H7 (cell line): ENCODE measurements at regions not wholly inside any gene's neighbourhood (a gene's known extent, or its start where the extent isn't known, plus 50 kb on each side); places are given as distances from the start of the nearest gene placed in this dataset.

ENCODE experiments used
- DNase-seq: peaks from one replicate; pipeline ENCODE4 v3.0.0; 2012
- H3K27me3 ChIP-seq: 2 replicates; pipeline ENCODE4 v1.6.0; 2011; ENCODE audit warnings: mild to moderate bottlenecking, low read length; ENCODE audit not compliant: control insufficient read depth, insufficient read depth
- H3K36me3 ChIP-seq: replicated peaks from 2 replicates; pipeline ENCODE4 v1.5.1; 2011; ENCODE audit warnings: low read length; ENCODE audit not compliant: control insufficient read depth, insufficient read depth
- H3K4me3 ChIP-seq: 2 replicates; pipeline ENCODE4 v1.5.1; 2011; ENCODE audit warnings: low read depth, mild to moderate bottlenecking, control low read depth, low read length, moderate library complexity; ENCODE audit not compliant: insufficient read depth

DNA sequence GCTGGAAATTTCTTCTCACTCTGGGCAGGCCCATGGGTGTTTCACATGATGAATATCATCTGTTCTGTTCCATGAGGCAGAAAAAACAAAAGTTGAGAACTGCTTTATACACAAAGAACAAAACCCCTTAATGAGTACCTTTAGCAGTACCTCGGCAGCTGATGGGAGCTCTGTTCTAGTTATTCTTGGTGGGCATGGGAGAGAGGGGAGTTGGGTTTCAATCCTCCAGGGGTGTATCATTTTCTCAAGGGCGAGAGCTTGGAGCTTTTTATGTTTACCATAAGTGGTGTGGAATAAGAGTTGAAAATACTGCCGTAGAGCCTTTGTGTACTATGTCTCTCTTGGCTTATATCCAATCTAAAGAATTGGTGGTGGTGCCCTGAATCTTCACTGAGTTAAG, 103.3 kb upstream of the ZNF608 start:
- no peaks in the 10 kb centered on the region for H3K36me3 ChIP-seq
- H3K27me3 ChIP-seq = no peaks in the 10 kb centered on the region
- no peak for DNase-seq
- no peak overlapping the region for H3K4me3 ChIP-seq

DNA sequence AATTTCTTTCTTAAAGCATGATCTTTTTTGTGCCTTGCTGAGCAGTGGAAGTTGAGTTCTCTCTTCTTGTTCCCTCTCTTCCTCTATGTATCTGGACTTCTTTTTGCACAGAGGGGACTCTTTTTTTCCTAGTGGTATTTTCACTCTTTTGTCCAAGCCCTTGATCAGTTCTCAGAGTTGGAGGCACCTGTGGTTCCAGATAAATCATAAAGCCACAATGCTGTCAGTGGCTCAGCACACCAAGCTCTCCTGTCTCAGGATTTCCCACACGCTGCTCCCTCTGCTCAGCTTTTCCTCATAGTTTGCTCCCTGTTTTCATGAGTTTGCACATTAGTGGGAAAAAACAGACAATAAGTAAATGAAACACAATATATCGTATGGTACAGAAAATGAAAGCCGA, 110.3 kb upstream of the ZNF608 start:
- no peak for DNase-seq
- Histone ChIP-seq H3K4me3 (no peak overlapping the region), H3K27me3 (no peaks in the 10 kb centered on the region), H3K36me3 (no peaks in the 10 kb centered on the region)

DNA sequence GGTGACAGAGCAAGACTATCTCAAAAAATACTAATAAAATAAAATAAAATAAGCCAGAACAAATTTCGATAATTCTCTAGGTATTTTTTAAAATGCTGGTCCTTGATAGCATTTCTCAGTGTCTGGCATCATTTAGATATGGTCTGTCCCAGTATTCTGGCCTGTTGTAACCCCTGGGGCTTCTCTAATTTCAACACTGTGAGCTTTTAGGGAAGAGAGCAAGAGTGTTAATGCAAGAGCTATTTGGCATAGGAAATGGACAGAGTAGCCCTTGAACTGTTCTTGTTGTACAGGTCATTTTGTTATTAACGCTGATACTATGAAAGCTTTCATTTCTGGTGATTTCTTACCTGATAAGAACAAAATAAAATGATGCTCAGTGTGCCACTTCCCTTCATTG, 112.2 kb upstream of the ZNF608 start:
- Histone ChIP-seq H3K27me3 (no peaks in the 10 kb centered on the region), H3K36me3 (no peaks in the 10 kb centered on the region), H3K4me3 (no peak overlapping the region)
- no peak for DNase-seq

DNA sequence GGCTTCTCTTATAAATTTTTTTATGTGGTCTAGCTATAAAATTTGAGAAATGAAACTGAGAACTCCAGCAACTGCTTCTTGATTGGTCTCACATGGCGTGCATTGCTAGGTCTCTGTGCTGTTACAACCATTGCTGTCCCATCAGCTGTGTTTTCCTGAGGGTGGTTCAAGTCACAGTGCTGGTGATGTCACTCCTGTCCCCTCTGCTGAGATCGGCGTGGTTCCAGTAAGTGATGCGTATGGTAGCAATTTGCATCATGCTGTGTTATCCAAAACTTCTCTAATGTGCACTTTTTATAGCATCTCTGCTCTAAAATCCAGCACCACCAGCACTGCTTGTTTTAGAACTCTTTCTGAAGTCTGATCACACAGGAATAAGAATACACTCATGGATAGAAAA, 112.6 kb upstream of the ZNF608 start:
- DNase-seq = no peak
- Histone ChIP-seq H3K36me3 (no peaks in the 10 kb centered on the region), H3K4me3 (no peak overlapping the region), H3K27me3 (no peaks in the 10 kb centered on the region)

DNA sequence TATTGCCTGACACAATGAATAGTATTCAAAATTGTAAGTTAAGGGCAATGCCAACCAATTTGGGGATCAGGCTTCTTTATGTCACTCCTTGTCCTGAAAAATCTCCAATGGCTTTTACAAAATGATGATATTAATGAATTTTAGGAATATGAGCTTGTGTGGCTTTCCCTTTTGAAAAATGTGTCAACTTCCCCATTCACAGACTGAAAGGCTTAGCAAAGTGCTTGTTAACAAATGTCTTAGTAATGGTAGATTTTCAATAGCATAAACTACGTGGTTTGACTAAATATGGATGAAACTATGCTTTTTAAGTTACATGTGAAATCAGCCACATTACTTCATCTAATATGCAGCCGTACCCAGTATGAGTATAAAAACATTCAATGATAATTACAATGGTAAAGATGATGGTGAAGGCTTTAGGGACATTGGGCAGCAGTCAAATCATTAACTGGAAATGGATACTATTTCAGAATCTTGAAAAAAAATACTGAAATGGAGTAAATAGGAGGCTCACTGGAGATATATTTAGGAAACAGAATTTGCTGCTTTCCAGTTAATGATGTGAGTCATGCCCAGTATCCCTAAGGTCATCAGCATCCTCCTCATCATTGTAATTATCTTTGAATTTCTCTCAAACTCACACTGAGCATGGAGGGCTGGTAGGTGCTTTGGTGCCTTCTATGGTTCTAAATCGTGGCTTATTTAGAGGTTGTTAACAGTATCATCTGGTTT, 113.3 kb upstream of the ZNF608 start:
- no peak for DNase-seq
- H3K27me3 ChIP-seq = no peaks in the 10 kb centered on the region
- no peaks in the 10 kb centered on the region for H3K36me3 ChIP-seq
- H3K4me3 ChIP-seq = no peak overlapping the region

DNA sequence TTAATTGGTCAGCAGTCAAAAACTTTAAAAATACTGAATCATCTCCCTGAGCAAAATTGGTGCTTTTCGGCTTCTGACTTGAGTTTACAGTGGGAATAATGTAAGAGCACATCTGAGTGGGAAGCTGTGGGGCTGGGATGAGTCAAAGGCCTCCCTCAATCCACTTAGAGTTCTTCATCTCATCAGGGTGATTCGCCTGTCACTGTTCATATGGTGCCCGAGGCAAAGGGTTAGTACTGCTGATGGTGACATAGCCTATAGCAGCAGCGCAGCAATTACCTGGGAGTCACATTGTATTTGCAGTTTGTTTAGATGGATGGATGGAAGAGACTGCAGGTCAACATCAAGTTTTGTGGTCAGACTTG, 113.8 kb upstream of the ZNF608 start:
- DNase-seq = no peak
- H3K36me3 ChIP-seq = no peaks in the 10 kb centered on the region
- H3K27me3 ChIP-seq = no peaks in the 10 kb centered on the region
- H3K4me3 ChIP-seq = no peak overlapping the region

DNA sequence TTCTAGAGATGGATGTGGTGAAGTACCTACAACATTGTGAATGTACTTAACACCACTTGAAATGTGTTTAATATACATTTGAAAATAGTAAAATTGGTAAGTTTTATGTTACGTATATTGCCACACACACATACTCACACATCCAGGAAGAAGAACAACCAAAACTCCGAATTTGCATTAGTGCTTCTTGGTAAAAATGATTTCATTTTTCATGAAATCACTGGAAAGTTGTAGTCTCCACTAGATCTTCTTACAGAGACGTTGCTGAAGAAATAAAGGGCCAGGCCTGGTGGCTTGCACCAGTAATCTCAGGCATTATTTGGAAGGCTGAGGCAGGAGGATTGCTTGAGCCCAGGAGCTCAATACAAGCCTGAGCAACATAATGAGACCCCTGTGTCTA, 118.6 kb upstream of the ZNF608 start:
- Histone ChIP-seq H3K36me3 (no peaks in the 10 kb centered on the region), H3K27me3 (no peaks in the 10 kb centered on the region), H3K4me3 (no peak overlapping the region)
- no peak for DNase-seq

DNA sequence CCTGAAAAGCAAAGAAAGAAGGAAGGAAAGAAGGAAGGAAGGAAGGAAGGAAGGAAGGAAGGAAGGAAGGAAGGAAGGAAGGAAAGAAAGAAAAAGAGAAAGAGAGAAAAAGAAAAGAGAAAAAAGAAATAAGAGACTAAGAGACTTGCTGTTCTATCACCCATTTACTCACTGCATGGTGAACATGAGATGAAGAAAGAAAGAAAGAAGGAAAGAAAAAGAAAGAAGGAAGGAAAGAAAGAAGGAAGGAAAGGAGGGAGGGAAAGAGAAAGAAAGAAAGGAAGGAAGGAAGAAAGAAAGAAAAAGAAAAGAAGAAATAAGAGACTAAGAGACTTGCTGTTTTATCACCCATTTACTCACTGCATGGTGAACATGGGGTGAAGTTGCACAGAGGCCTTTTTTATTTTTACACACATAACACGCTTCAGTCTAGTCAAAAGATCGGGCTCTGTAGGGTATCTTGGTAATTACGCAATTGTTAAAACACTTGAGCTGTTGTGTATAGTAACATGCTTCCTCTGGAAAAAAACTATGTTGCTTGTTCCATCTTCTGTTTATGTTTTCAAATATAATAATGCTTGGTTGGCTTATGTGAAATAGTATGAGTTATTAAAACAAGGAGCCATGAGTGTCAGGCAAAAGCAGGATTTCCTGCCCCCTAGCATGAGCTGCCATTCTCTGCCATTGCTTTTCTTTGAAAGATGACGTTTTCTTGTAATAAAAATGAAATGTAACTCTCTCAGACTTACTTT, 119.3 kb upstream of the ZNF608 start:
- Histone ChIP-seq H3K27me3 (no peaks in the 10 kb centered on the region), H3K4me3 (no peak overlapping the region), H3K36me3 (no peaks in the 10 kb centered on the region)
- DNase-seq = no peak

DNA sequence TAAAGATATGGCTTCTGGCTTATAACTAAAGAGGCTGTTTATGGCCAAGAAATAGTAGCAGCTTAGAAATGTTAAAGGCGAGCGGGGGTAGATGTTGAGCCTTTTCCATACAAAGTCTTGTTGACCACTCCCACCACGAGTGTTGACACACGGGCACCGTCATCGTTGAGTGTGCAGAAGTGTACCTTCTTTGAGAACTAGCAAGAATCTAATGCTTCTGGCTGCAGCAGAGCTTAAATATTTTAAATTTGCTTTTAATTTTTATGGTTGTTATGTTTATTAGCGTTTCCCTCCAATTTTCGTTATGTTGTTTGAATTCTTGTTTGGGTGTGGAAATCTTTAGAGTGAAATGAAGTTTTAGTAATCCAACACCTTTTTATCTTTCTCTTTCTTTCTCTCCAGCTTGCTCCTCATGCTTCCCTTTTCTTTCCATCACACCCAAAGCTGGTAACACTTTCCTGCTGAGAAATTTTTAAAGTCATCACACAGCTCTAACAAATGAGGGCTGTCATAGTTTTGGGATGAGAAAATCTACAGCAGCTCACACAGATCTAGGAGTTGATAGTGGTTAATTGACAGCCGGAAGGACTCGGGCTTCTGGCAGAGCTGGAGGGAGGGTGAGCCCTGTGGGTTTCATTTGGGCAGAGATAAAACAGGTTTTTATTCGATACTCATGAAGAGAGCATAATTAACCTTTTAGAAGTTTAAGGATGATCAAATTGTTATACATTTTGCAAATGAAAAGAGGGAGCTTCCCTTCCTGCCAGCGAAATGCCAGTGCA, 120.1 kb upstream of the ZNF608 start:
- Histone ChIP-seq H3K36me3 (no peaks in the 10 kb centered on the region), H3K27me3 (no peaks in the 10 kb centered on the region), H3K4me3 (no peak overlapping the region)
- no peak for DNase-seq

DNA sequence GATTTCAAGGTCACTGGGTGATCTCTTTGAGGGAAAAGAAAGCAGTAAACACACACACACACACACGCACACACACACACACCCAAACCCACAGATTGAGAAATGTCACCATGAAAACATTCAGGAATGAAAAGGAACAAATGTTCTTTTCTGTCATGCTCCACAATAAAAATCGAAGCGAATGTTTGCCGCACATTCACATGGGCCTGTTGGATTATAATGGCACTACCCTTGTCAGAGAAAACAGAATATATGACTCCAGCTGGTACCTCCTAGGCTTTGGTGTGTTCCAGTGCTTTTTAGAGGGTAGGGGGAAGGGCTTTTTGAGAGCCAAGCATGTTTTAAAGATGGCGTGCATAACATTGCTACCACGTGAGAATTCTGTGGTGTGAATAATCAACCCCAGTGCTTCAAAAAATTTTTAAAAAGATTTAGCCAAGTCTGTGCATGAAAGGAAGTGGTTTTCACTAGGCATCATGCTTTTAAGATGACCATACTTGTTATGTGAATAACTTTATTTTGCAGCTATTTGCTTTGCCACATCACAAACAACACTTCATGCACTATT, 120.8 kb upstream of the ZNF608 start:
- no peak for DNase-seq
- no peaks in the 10 kb centered on the region for H3K27me3 ChIP-seq
- H3K36me3 ChIP-seq = no peaks in the 10 kb centered on the region
- H3K4me3 ChIP-seq = no peak overlapping the region

DNA sequence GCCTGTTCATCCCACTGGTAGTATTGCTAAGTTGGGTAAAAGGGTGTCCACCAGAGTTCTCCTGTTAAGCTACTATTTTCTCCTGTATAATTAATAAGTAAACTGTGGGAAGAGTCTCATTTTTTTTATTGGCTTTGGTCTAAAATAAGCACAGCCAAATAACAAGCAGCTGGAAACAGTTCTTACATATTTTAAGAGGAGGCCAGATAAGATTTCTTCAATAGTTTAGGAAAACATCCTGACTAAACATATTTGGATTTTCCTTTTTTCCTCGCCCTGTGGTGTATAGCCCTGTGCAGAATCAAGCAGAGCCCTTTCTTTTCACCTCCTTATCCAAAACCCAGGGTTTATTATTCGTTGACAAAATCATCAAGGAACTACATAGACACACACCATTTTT, 122.2 kb upstream of the ZNF608 start:
- no peak overlapping the region for H3K4me3 ChIP-seq
- DNase-seq = no peak
- no peaks in the 10 kb centered on the region for H3K36me3 ChIP-seq
- no peaks in the 10 kb centered on the region for H3K27me3 ChIP-seq

DNA sequence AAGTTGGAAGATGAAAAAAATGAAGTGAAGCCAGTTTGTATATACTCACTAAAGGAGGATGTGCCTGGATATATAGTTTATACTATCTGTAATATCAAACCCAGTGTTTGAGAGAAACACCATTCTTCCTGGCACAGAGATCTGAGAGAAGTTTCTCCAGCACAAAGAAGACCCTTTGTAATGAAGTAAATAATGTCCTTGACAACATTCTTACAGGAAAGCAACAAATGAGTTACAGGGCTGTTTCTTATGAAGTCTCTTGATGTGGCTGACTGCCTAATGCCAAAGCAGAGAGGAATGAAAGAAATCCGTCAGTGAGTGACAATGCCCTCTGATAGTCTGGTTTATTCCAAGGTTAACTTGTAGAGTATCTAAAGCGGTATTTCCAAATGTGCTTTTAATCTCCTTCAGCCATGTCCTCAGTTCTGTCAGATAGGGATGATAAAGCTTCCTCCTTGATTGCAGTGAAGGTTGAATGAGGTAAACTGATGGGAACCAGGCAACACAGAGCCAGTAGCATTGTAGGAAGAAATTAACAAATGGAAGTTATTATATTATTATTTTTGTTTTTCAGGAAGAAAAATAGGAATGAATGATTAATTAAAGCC, 123.1 kb upstream of the ZNF608 start:
- Histone ChIP-seq H3K27me3 (no peaks in the 10 kb centered on the region), H3K36me3 (no peaks in the 10 kb centered on the region), H3K4me3 (no peak overlapping the region)
- no peak for DNase-seq

DNA sequence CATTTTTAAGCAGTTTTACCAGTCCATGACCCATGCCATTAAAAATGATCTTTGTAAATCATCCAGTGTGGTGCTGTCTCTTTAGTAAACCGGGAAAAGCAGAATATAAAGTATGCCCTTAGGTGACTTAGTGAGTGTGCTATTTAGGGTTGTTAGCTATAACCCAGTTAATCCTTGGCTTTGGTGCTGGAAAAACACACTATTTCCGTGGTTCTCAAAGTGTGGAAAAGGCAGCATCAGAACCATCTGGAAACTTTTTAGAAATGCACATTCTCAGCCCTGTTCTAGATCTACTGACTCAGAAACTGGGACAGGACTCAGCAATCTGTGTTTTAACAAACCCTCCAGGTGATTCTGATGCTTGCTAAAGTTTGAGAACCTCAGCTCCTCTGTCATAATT, 123.6 kb upstream of the ZNF608 start:
- Histone ChIP-seq H3K4me3 (no peak overlapping the region), H3K36me3 (no peaks in the 10 kb centered on the region), H3K27me3 (no peaks in the 10 kb centered on the region)
- DNase-seq = no peak

DNA sequence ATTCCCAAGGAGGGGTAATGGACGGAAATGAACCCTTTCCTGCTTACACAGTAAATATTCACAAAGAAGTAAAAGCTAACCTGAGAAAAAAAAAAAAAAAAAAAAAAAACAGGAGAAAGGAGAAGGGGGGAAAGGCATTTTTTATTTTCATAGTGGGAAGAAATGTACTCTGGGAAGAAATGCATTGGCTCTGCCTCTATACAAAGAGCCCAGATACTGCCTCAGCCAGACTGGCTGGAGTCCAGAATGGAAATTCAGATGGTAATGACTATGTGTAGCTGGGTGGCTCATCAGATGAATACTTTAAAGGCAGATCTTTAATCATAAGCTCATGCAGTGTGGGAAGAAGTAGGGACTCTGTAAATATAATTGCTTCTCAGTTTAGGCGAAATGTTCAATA, 124.9 kb upstream of the ZNF608 start:
- H3K27me3 ChIP-seq = no peaks in the 10 kb centered on the region
- DNase-seq = no peak
- H3K4me3 ChIP-seq = no peak overlapping the region
- H3K36me3 ChIP-seq = no peaks in the 10 kb centered on the region
